Stomach smooth muscle (tissue), 2 donors: ENCODE measurements at regions not wholly inside any gene's neighbourhood (a gene's known extent, or its start where the extent isn't known, plus 50 kb on each side); places are given as distances from the start of the nearest gene placed in this dataset.
"Not testable (repeated sequence)": the region's sequence is repeated elsewhere in the genome, so short reads cannot be mapped to it uniquely, and the experiment has no call there.

Source experiments
- H3K27ac ChIP-seq: one replicate; pipeline ENCODE4 v1.7.0; 2013; ENCODE audit warnings: mild to moderate bottlenecking, low read length, inconsistent platforms
- H3K27me3 ChIP-seq, 2 donors: one replicate each; pipeline ENCODE4 v1.7.0; 2013; ENCODE audit warnings: low read length in 2 of 2; ENCODE audit not compliant: insufficient read depth in 2 of 2, control insufficient read depth in 1 of 2
- H3K36me3 ChIP-seq, 2 donors: one replicate each; pipeline ENCODE4 v1.7.0; 2013; ENCODE audit warnings: low read length in 2 of 2; ENCODE audit not compliant: control insufficient read depth in 2 of 2, insufficient read depth in 2 of 2
- H3K4me1 ChIP-seq: one replicate; pipeline ENCODE4 v1.7.0; 2013; ENCODE audit warnings: low read length; ENCODE audit not compliant: control insufficient read depth, insufficient read depth
- H3K4me3 ChIP-seq, 2 donors: one replicate each; pipeline ENCODE4 v1.7.0; 2013; ENCODE audit warnings: low read length in 2 of 2
- H3K9ac ChIP-seq, 2 donors: one replicate each; pipeline ENCODE4 v1.7.0; 2013; ENCODE audit warnings: low read length in 2 of 2, mild to moderate bottlenecking in 1 of 2
- H3K9me3 ChIP-seq, 2 donors: one replicate each; pipeline ENCODE4 v1.7.0; 2013; ENCODE audit warnings: low read length in 2 of 2; ENCODE audit not compliant: control insufficient read depth in 2 of 2
- donor health status: healthy.
- donor health status: Pancreatic carcinoma.

DNA sequence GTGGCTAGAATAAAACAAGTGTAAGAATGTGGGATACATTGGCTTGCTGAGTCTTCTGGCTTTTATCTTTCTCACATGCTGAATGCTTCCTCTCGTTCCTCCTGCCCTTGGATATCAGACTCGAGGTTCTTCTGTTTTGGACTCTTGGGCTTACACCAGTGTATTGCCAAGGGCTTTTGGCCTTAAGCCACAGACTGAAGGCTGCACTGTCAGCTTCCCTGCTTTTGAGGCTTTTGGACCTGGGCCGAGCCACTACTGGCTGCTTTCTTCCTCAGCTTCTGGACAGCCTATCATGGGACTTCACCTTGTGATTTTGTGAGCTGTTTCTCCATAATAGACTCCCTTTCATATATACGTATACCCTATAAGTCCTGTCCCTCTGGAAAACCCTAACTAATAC, 300.9 kb upstream of the STXBP6 start:
- Histone ChIP-seq H3K27me3 (no peaks in the 10 kb centered on the region), H3K9me3 (no peaks in the 10 kb centered on the region), H3K4me3 (no peak overlapping the region), H3K36me3 (no peaks in the 10 kb centered on the region), H3K4me1 (no peaks in the 10 kb centered on the region), H3K27ac (no peak overlapping the region), H3K9ac (no peak overlapping the region)

DNA sequence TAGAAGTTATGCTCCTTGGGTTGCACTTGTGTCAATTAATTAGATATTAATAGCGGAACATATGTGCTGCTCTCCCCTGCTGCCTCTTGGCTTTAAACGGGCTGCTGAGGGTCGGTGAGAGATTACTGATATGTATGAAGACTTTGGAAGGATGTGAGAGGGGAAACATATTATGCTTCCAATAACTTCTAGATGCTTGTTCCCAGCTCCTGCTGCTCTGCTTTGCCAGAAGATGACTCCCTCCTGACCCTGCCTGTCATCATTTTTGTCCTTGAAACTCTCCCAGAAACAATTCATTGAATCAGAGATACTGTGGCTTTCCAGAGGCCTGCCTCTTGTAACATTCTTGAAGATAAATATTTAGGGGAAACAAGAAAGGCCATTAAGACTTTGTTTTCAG, 300.1 kb upstream of the STXBP6 start:
- H3K36me3 ChIP-seq: no peaks in the 10 kb centered on the region

DNA sequence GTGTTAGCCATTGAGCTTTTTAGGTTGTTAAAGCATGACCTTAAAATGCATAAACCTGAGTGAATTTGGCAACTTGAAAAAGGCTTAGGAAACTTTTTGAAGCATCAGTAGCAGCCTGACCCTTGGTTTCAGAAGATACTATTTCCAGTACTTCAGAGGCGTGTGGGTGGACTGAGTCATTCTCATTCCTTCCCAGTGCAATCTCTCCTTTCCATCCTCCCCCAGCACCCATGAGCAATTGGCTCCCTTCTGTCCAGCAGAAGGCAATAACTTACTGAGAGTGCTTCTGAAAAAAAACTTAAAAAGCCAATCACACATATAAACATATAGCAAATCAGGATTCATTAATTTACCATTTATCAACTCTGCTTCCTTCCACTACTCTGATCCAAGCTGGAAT, 299.3 kb upstream of the STXBP6 start:
- no peaks in the 10 kb centered on the region for H3K9me3 ChIP-seq
- no peaks in the 10 kb centered on the region for H3K27me3 ChIP-seq
- H3K4me1 ChIP-seq: no peaks in the 10 kb centered on the region
- no peak overlapping the region for H3K9ac ChIP-seq
- no peak overlapping the region for H3K4me3 ChIP-seq
- H3K27ac ChIP-seq: no peak overlapping the region
- no peaks in the 10 kb centered on the region for H3K36me3 ChIP-seq

More for the DNA sequence above, 300.1 kb upstream of the STXBP6 start:
- H3K27ac ChIP-seq: no peak overlapping the region
- H3K9me3 ChIP-seq: no peaks in the 10 kb centered on the region
- no peak overlapping the region for H3K4me3 ChIP-seq
- H3K4me1 ChIP-seq: no peaks in the 10 kb centered on the region
- H3K27me3 ChIP-seq: no peaks in the 10 kb centered on the region
- H3K9ac ChIP-seq: no peak overlapping the region

DNA sequence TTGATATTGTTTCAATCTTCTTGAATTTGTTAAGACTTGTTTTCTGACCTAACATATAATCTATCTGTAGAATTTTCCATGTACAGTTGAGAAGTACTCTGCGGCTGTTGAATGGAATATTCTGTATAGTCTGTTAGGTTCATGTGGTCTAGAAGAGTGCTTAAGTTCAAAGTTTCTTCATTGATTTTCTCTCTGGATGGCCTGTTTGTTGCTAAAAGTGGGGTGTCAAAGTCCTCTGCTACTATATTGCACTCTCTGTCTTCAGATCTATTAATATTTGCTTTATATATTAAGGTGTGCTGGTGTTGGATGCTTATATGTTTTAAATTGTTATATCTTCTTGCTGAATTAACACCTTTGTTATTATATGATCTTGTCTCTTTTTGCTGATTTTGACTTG, 290.9 kb upstream of the STXBP6 start:
- no peaks in the 10 kb centered on the region for H3K4me1 ChIP-seq
- H3K27me3 ChIP-seq: no peaks in the 10 kb centered on the region
- H3K9ac ChIP-seq: no peak overlapping the region
- H3K9me3 ChIP-seq: peaks cover 0 to 4% of the 10 kb centered on the region in 2 donors
- H3K36me3 ChIP-seq: no peaks in the 10 kb centered on the region
- H3K4me3 ChIP-seq: no peak overlapping the region
- H3K27ac ChIP-seq: no peak overlapping the region

DNA sequence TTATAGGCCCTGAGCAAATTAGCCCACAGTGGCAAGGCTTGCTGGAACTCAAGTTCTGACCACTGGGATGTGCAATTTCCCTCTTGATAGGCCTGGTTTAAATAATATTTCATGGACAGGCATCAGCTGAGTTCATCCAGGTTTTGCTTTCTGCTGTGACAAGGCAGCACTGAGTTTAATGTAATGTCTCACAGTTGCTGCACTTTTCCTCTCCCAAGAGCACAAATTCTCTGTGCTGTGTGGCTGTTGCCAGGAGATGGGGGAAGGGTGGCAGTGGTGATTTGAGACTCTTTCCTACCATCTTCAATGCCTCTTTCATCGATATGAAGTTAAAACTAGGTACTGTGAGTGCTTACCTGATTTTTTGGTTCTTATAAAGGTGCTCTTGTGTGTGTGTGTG, 272.8 kb upstream of the STXBP6 start:
- Histone ChIP-seq H3K9me3 (no peaks in the 10 kb centered on the region), H3K4me1 (no peaks in the 10 kb centered on the region), H3K27me3 (no peaks in the 10 kb centered on the region), H3K9ac (no peak overlapping the region), H3K4me3 (no peak overlapping the region), H3K36me3 (no peaks in the 10 kb centered on the region), H3K27ac (no peak overlapping the region)

DNA sequence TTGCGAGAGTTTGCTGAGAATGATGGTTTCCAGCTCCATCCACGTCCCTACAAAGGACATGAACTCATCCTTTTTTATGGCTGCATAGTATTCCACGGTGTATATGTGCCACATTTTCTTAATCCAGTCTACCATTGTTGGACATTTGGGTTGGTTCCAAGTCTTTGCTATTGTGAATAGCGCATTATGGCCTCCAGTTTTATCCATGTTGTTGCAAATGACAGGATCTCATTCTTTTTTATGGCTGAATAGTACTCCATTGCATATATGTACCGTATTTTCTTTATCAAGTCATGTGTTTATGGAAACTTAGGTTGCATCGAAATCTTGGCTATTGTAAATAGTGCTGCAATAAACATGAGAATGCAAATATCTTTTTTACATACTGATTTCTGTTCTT, 266.1 kb upstream of the STXBP6 start:
- H3K9ac ChIP-seq, H3K9me3 ChIP-seq, H3K4me1 ChIP-seq, H3K4me3 ChIP-seq, H3K36me3 ChIP-seq, H3K27ac ChIP-seq, H3K27me3 ChIP-seq: not testable (repeated sequence)

DNA sequence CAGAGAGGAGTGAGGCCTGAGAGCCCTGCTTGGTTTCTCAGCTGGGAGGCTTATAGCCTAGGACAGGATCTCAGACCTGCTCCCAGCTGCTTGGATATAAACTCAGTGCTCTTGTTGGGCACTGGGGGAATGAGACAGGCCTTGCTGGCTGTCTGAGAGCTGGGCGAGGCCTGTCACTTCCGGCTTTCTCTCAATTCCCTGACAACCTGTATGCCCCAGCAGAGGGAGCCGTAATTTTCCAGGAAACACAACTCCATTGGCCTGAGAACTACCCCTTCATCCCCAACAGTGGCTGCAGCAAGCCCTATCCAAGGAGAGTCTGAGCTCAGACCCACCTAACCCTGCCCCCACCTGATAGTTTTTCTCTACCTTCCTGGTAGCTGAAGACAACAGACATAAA, 258.3 kb upstream of the STXBP6 start:
- no peaks in the 10 kb centered on the region for H3K27me3 ChIP-seq
- no peaks in the 10 kb centered on the region for H3K4me1 ChIP-seq
- H3K36me3 ChIP-seq: no peaks in the 10 kb centered on the region
- no peak overlapping the region for H3K27ac ChIP-seq
- H3K9ac ChIP-seq: no peak overlapping the region
- H3K9me3 ChIP-seq: no peaks in the 10 kb centered on the region
- H3K4me3 ChIP-seq: no peak overlapping the region

DNA sequence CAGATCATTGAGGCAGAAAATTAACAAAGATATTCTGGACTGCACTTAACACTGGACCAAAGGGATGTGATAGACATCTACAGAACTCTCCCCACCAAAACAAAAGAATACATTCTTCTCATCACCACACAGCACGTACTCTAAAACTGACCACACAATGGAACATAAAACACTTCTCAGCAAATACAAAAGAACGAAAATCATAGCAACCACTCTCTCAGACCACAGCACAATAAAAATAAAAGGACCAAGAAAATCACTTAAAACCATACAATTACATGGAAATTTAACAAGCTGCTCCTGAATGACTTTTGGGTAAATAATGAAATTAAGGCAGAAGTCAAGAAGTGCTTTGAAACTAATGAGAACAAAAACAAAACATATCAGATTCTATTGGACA, 254.0 kb upstream of the STXBP6 start:
- Histone ChIP-seq H3K9me3 (no peaks in the 10 kb centered on the region), H3K27me3 (no peaks in the 10 kb centered on the region), H3K27ac (no peak overlapping the region), H3K9ac (no peak overlapping the region), H3K36me3 (no peaks in the 10 kb centered on the region), H3K4me3 (no peak overlapping the region), H3K4me1 (no peaks in the 10 kb centered on the region)

DNA sequence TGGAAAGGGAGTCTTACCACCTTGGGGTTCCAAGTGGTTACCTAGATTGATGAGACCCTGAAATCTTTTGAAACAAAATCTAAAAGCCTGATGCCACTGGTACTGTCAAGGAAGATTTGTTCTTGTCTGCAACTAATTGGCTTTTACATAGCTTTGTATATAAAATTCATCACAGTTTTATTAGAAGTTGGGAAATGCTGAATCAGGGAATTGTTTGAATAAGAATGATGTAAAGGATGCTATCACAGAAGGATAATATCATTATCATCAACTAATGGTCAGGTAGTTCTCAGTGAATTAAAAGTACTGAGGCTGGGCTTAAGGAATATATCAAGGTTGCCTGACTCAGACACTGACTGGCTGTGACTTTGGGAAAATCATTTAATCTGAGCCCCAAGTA, 248.3 kb upstream of the STXBP6 start:
- no peaks in the 10 kb centered on the region for H3K27me3 ChIP-seq
- no peak overlapping the region for H3K27ac ChIP-seq

DNA sequence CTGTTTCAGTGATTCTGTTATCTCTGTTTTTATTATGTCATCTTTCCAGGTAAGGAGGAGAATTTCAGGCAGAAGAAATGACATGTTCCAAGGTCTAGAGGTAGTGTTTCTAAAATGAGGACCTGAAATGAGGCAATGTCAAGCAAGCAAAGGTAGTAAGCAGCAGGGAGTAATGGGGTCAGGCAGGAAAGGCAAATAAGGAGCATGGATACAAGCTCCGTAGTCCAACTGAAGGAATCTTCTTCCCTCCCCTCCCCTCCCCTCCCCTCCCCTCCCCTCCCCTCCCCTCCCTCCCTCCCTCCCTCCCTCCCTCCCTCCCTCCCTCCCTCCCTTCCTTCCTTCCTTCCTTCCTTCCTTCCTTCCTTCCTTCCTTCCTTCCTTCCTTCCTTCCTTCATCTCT, 240.2 kb upstream of the STXBP6 start:
- not testable (repeated sequence) for H3K27ac ChIP-seq, H3K36me3 ChIP-seq, H3K9ac ChIP-seq, H3K9me3 ChIP-seq, H3K4me3 ChIP-seq, H3K27me3 ChIP-seq, H3K4me1 ChIP-seq

More for the DNA sequence above, 248.3 kb upstream of the STXBP6 start:
- no peak overlapping the region for H3K4me3 ChIP-seq
- H3K4me1 ChIP-seq: no peaks in the 10 kb centered on the region
- H3K9ac ChIP-seq: no peak overlapping the region
- no peaks in the 10 kb centered on the region for H3K36me3 ChIP-seq
- H3K9me3 ChIP-seq: no peaks in the 10 kb centered on the region

DNA sequence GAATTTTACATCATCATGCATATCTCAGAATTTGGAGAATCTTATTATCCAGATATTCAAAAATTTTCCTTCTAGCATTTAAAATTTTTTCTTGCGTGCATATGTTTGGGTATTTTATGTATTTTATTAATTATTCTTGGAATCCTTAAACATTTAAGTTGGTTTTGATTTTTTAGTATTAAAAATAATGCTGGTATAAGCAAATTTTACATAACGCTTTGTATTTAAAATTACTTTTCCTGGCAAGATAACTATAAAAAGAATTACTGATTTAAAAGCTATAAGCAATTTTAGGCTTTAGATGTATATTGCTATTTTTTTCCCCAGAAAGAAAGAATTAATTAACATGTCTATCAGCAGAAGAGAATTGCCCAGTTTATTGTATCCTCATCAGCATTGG, 224.6 kb upstream of the STXBP6 start:
- Histone ChIP-seq H3K27ac (no peak overlapping the region), H3K9ac (no peak overlapping the region), H3K4me3 (no peak overlapping the region), H3K4me1 (no peaks in the 10 kb centered on the region), H3K27me3 (no peaks in the 10 kb centered on the region), H3K9me3 (peaks cover 0 to 2% of the 10 kb centered on the region in 2 donors), H3K36me3 (no peaks in the 10 kb centered on the region)

DNA sequence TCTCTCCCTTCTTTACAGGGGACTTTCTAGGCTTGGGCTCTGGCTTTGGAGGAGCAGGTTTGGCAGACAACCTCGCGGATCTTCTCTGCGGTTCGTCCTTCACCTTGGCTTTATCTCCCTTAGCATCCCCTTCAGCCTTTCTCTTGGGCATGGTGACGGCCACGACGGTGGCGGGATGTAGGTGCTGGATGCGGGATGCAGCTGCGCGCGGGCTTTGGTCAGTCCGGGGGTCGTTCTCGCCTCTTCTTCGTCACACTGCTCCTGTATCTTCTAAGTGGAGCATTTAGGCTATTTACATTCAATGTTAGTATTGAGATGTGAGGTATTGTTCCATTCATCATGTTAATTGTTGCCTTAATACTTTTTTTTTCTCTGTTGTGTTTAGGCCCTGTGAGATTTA, 217.2 kb upstream of the STXBP6 start:
- H3K4me1 ChIP-seq: no peaks in the 10 kb centered on the region
- no peak overlapping the region for H3K4me3 ChIP-seq
- H3K9ac ChIP-seq: no peak overlapping the region
- peaks cover 0 to 2% of the 10 kb centered on the region in 2 donors for H3K9me3 ChIP-seq
- H3K27me3 ChIP-seq: no peaks in the 10 kb centered on the region
- no peaks in the 10 kb centered on the region for H3K36me3 ChIP-seq
- H3K27ac ChIP-seq: no peak overlapping the region
